ENCODE measurements at regions not wholly inside any gene's neighbourhood (a gene's known extent, or its start where the extent isn't known, plus 50 kb on each side); places are given as distances from the start of the nearest gene placed in this dataset.
"Not testable (repeated sequence)": the region's sequence is repeated elsewhere in the genome, so short reads cannot be mapped to it uniquely, and the experiment has no call there.

DNA sequence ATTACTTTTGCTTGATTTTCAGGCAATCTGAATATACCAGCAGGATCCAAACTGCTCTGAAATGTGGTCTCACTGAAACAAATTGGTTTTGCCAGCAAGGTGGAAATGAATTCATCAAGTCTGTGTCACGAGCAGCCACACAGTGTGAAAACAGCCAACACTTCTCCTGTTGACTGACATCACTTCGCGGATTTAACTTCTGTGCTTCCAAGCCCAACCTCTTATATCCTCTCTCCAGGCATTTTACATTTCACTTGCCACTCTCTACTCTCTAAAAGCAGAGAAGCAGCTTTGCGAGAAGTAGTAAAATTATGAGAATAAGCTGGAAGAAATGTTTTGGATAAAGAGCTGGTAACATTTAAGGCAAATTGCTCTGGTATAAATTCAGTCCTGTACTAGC lies 106.1 kb upstream of the FRG1 start:
- DNase-seq (ENCODE audit: extremely low read depth in 1 of 2, low read depth in 1 of 2): no peak

GRCh38 chr4:189835505-189835904 lies 105.2 kb upstream of the FRG1 start:
- no peak for DNase-seq (ENCODE audit: extremely low read depth in 1 of 2, low read depth in 1 of 2)

DNA sequence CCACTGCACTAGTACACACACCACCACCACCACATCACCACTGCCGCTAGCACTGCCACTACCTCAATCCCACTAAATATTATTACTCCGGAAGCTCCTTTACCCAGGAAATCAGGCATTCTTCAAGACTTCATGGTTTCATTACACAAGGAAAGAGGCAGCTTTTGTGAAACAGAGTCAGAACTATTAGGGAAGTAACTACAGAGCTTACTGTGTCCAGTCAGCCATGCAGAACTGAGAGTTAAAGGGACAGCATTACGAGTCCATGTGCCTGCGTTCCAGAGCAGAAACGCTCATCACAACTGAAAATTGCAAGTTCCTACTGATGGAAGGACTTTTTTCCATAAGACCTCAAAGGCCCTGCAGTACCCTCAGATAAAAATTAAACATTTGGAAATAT lies 103.2 kb upstream of the FRG1 start:
- no peak for DNase-seq (ENCODE audit: extremely low read depth in 1 of 2, low read depth in 1 of 2)

- no peak for DNase-seq (ENCODE audit: extremely low read depth in 1 of 2, low read depth in 1 of 2)
Measured at GRCh38 chr4:189838821-189839497, 101.7 kb upstream of the FRG1 start.

DNA sequence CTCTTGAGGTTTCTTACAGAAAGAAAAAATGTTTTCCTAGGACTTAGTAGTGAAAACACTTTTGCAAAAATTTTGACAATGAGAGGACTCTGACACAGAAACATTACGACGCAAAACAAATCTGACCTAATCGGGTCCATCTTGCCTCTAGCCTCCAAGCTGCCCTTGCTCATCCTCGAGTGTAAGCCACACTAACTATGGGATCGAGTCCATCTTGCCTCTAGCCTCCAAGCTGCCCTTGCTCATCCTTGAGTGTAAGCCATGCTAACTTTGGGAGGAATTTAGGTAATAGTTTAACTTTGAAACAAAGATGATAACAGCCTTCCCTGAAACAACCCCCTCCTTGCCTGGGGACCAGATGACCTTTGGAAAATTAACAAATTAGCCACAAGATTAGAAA lies 100.3 kb upstream of the FRG1 start:
- no peak for DNase-seq (ENCODE audit: extremely low read depth in 1 of 2, low read depth in 1 of 2)

DNA sequence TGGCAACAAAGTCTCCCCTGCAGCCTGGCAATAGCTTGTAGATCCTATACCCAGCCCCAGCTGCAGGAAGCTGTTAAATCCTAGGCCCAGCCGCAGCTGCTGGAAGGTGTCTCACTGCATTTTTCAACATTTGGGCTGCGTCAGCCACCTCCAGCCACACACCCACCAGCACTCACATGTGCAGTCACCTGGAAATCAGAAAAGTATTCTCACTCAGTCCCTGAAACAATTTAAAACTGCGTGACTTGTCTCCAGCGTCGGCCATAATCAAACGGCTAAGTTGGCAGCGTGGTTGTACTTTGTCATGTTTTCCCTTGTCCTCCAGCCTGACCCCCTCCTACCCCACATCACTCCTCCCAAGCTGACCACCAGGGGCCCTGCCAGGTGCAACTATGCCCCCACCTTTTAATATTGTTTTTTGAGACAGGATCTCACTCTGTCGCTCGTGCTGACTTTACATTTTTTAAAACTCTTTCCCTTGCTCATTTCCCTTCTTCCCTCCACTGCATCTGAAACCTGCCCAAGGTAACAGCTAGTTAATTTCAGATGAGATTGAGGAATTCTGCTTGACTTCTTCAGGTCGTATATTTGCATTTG lies 97.2 kb upstream of the FRG1 start:
- no peak for DNase-seq (ENCODE audit: extremely low read depth in 1 of 2, low read depth in 1 of 2)

- DNase-seq (ENCODE audit: extremely low read depth in 1 of 2, low read depth in 1 of 2): no peak
Measured at GRCh38 chr4:189845145-189845846, 95.4 kb upstream of the FRG1 start.

- not testable (repeated sequence) for DNase-seq (ENCODE audit: extremely low read depth in 1 of 2, low read depth in 1 of 2)
Measured at GRCh38 chr4:189846094-189846493, 94.6 kb upstream of the FRG1 start.

GRCh38 chr4:189846608-189847007 lies 94.1 kb upstream of the FRG1 start:
- not testable (repeated sequence) for DNase-seq (ENCODE audit: extremely low read depth in 1 of 2, low read depth in 1 of 2)

DNA sequence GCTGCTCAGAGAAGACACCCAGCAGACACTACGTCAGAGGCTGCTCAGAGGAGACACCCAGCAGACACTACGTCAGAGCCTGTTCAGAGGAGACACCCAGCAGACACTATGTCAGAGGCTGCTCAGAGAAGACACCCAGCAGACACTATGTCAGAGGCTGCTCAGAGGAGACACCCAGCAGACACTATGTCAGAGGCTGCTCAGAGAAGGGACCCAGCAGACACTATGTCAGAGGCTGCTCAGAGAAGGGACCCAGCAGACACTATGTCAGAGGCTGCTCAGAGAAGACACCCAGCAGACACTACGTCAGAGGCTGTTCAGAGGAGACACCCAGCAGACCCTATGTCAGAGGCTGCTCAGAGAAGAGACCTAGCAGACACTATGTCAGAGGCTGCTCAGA lies 92.0 kb upstream of the FRG1 start:
- DNase-seq (ENCODE audit: extremely low read depth in 1 of 2, low read depth in 1 of 2): not testable (repeated sequence)

DNA sequence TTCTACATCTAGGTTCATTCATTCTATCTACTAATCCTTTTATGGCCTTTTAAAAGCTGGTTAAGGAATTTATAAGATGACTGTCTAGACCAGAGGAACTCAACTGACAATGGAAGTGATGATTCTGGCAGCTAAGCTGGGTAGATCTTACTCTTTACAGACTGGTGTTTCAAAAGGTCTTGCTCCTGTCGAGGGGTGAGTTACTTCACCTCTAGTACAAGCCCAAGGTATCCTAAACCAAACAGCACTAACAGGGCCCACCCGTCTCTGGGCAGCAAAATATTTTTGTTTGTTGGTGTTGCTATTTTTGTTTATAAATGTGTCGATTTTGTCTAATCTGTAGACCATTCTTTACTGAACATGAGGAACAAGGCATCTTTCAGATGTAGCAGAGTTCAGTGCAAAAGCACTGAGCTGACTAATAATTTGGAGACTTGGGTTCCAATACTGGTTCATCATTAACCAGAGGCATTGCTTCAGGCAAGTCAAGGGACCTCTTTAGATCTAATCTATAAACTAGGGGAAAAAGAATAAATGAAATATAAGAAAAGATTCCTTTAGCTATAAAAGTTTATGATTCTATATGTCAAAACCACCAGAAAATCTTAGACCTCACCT lies 90.3 kb upstream of the FRG1 start:
- DNase-seq (ENCODE audit: extremely low read depth in 1 of 2, low read depth in 1 of 2): no peak

DNA sequence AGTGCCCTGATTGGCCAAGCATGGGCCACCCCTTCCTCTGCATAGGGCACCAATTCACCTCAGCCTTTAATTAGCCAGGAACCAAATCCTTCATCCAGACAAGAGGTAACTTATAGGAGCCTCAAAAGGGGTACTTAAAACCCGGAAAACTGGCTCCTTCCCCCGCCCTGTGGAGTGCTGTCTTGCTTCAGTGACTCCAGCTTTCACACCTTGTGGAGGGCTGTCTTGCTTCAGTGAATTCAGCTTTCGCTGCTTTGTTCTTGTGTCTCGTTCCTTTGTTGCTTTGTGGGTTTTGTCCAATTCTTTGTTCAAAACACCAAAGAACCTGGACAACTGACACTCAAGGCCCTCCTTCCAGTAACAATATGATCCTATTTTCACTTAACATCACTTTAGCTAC lies 82.2 kb upstream of the FRG1 start:
- no peak for DNase-seq (ENCODE audit: extremely low read depth in 1 of 2, low read depth in 1 of 2)

DNA sequence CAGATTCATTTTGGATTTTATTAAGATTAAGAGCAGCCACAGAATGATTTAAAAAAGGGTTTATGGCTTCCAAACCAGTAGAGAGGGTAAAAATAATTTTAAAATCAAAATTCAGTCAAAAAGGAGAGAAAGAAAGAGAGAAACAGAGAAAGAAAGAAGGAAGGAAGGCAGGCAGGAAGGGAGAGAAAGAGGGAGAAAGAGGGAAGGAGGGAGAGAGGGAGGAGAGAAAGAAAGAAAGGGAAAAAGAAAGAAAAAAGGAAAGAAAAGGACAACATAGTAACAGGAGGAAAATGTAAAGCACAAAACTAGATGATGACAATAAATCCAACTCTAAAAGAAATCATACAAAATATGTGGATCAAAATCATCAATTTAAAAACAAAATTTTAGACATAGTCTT lies 79.6 kb upstream of the FRG1 start:
- no peak for DNase-seq (ENCODE audit: extremely low read depth in 1 of 2, low read depth in 1 of 2)

DNA sequence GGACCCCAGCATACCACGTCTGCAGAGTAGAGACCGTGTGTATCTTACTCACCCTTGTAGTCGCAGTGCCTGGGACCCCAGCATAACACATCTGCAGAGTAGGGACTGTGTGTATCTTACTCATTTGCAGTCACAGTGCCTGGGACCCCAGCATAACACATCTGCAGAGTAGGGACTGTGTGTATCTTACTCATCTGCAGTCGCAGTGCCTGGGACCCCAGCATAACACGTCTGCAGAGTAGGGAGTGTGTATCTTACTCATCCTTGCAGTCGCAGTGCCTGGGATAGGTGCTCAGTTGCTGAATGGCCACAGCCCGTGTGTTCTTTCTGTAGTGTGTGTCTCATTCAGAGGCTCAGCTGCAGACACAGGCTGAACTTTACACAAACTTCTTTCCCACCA lies 71.4 kb upstream of the FRG1 start:
- no peak for DNase-seq (ENCODE audit: extremely low read depth in 1 of 2, low read depth in 1 of 2)

- no peak for DNase-seq (ENCODE audit: extremely low read depth in 1 of 2, low read depth in 1 of 2)
Measured at GRCh38 chr4:189870511-189871234, 70.0 kb upstream of the FRG1 start.

DNA sequence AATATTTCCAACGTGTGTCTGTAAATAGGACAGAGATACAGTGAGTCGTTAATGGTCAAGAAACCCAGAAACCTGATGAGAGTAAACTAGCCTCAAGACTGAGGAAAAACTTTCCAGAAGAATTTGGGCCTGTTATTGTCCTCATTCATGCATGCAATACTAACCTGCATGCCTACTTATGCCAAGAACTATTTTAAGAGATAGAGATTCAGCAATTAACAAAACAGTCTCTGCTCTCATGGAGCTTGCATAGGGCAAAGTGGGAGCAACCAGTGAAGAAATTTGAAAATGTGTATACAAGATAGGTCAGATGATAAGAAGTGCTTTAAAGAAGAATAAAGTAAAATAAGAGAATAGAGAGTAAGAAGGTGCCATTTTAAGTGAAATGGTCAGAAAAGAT lies 66.1 kb upstream of the FRG1 start:
- DNase-seq (ENCODE audit: extremely low read depth in 1 of 2, low read depth in 1 of 2): no peak

- DNase-seq (ENCODE audit: extremely low read depth in 1 of 2, low read depth in 1 of 2): not testable (repeated sequence)
Measured at GRCh38 chr4:189881190-189881589, 59.5 kb upstream of the FRG1 start.

GRCh38 chr4:189888407-189888806 lies 52.3 kb upstream of the FRG1 start:
- not testable (repeated sequence) for DNase-seq (ENCODE audit: extremely low read depth in 1 of 2, low read depth in 1 of 2)
